ENCODE measurements at regions not wholly inside any gene's neighbourhood (a gene's known extent, or its start where the extent isn't known, plus 50 kb on each side); places are given as distances from the start of the nearest gene placed in this dataset.

GRCh38 chr17:77722366-77722765, 236.1 kb upstream of the TNRC6C start:
- no peak for DNase-seq

- DNase-seq = peak; percentile 37
Measured at GRCh38 chr17:77723071-77723908, 235.2 kb upstream of the TNRC6C start.

GRCh38 chr17:77723909-77724875, 234.3 kb upstream of the TNRC6C start:
- no peak for DNase-seq

GRCh38 chr17:77724876-77725615, 233.5 kb upstream of the TNRC6C start:
- DNase-seq = no peak

GRCh38 chr17:77725846-77726245, 232.7 kb upstream of the TNRC6C start:
- DNase-seq = no peak

GRCh38 chr17:77726549-77727006, 231.9 kb upstream of the TNRC6C start:
- no peak for DNase-seq

- DNase-seq = no peak
Measured at GRCh38 chr17:77727037-77727615, 231.4 kb upstream of the TNRC6C start.

GRCh38 chr17:77728474-77728795, 230.1 kb upstream of the TNRC6C start:
- DNase-seq = no peak

- DNase-seq = no peak
Measured at GRCh38 chr17:77728871-77729270, 229.6 kb upstream of the TNRC6C start.

GRCh38 chr17:77729587-77729986, 228.9 kb upstream of the TNRC6C start:
- DNase-seq = no peak

- no peak for DNase-seq
Measured at GRCh38 chr17:77730376-77730775, 228.1 kb upstream of the TNRC6C start.

GRCh38 chr17:77733576-77734296, 224.8 kb upstream of the TNRC6C start:
- DNase-seq = no peak

GRCh38 chr17:77734371-77735080, 224.0 kb upstream of the TNRC6C start:
- DNase-seq = peak; percentile 95

GRCh38 chr17:77735081-77735565, 223.4 kb upstream of the TNRC6C start:
- DNase-seq = no peak

GRCh38 chr17:77735566-77736198, 222.8 kb upstream of the TNRC6C start:
- DNase-seq = no peak

- no peak for DNase-seq
Measured at GRCh38 chr17:77736199-77736585, 222.3 kb upstream of the TNRC6C start.

GRCh38 chr17:77736721-77737120, 221.8 kb upstream of the TNRC6C start:
- no peak for DNase-seq

GRCh38 chr17:77737442-77738265, 220.8 kb upstream of the TNRC6C start:
- no peak for DNase-seq

- DNase-seq = no peak
Measured at GRCh38 chr17:77738751-77739531, 219.6 kb upstream of the TNRC6C start.
